ENCODE measurements at regions not wholly inside any gene's neighbourhood (a gene's known extent, or its start where the extent isn't known, plus 50 kb on each side); places are given as distances from the start of the nearest gene placed in this dataset.
A peak's percentile ranks its signal among the peaks of the same experiment; 100 is the strongest.

- no peak for DNase-seq
- Histone ChIP-seq H3K27ac (no peak overlapping the region), H3K4me3 (ENCODE audit: low read depth, low read length) (no peak overlapping the region), H3K36me3 (replicated peaks) (no peaks in the 10 kb centered on the region), H3K27me3 (replicated peaks) (no peaks in the 10 kb centered on the region)
- TF ChIP-seq, protein P1, sequence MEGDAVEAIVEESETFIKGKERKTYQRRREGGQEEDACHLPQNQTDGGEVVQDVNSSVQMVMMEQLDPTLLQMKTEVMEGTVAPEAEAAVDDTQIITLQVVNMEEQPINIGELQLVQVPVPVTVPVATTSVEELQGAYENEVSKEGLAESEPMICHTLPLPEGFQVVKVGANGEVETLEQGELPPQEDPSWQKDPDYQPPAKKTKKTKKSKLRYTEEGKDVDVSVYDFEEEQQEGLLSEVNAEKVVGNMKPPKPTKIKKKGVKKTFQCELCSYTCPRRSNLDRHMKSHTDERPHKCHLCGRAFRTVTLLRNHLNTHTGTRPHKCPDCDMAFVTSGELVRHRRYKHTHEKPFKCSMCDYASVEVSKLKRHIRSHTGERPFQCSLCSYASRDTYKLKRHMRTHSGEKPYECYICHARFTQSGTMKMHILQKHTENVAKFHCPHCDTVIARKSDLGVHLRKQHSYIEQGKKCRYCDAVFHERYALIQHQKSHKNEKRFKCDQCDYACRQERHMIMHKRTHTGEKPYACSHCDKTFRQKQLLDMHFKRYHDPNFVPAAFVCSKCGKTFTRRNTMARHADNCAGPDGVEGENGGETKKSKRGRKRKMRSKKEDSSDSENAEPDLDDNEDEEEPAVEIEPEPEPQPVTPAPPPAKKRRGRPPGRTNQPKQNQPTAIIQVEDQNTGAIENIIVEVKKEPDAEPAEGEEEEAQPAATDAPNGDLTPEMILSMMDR (IDR thresholded peaks at IDR 0.05; ENCODE audit: low read depth, low read length, missing control alignments): no peak
- in situ Hi-C loops (cut with HindIII; ENCODE audit: low pct_ligation_motif_present, low sequenced_read_pairs): no loop called here
Measured at GRCh38 chrX:124502599-124502998, 156.2 kb downstream of the SH2D1A start.

DNA sequence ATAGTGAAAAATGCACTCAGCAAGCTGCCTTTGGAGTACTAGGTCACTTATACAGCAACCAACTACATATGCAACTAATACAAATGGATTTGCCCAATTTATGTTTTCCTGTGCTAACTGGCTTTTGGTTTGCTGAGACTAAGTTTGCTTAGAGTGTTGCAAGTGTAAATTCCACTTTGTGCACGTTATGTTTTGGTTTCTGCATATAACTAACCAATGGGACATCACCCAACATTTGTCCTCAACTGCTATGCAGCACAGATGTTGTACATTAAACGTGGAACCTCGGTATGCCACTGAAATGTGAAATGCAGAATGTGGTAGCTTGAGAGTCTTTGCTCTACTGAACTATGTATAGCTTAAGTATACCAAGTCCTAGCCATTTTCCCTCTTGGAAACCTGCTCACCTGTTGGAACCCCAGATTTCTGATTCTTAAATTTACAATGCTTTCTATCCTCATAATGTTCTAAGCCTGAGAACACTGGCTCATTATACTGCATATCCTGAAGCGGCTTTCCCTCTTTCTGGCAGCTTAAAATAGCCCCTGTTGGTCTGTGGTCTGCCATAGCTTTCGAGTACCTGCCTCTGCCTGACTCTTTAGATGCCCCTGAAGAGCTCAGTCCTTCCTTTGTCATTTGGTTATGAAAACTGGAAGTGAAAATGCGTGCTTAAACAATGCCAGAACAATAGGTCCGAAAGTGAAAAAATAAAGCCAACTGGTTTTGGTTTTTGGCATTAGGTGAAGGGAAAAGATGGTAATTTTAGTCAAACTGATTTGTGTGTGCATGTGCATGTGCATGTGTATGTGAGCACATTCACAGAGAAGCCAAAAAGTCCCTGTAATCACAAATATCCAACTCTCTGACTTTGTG is 158.0 kb downstream of the SH2D1A start:
- no peak overlapping the region for H3K4me3 ChIP-seq (ENCODE audit: low read depth, low read length)
- DNase-seq: no peak
- in situ Hi-C loops (cut with HindIII; ENCODE audit: low pct_ligation_motif_present, low sequenced_read_pairs): no loop called here

GRCh38 chrX:124506066-124506465 is 159.7 kb downstream of the SH2D1A start:
- Histone ChIP-seq H3K27me3 (replicated peaks) (no peaks in the 10 kb centered on the region), H3K36me3 (replicated peaks) (no peaks in the 10 kb centered on the region), H3K4me3 (ENCODE audit: low read depth, low read length) (no peak overlapping the region), H3K27ac (no peak overlapping the region)
- no peak for DNase-seq
- in situ Hi-C loops (cut with HindIII; ENCODE audit: low pct_ligation_motif_present, low sequenced_read_pairs): no loop called here
- TF ChIP-seq, protein P1 (IDR thresholded peaks at IDR 0.05; ENCODE audit: low read depth, low read length, missing control alignments): no peak

More for the DNA sequence above, 158.0 kb downstream of the SH2D1A start:
- Histone ChIP-seq H3K27me3 (replicated peaks) (no peaks in the 10 kb centered on the region), H3K36me3 (replicated peaks) (no peaks in the 10 kb centered on the region), H3K27ac (no peak overlapping the region)
- TF ChIP-seq, protein P1 (IDR thresholded peaks at IDR 0.05; ENCODE audit: low read depth, low read length, missing control alignments): no peak

DNA sequence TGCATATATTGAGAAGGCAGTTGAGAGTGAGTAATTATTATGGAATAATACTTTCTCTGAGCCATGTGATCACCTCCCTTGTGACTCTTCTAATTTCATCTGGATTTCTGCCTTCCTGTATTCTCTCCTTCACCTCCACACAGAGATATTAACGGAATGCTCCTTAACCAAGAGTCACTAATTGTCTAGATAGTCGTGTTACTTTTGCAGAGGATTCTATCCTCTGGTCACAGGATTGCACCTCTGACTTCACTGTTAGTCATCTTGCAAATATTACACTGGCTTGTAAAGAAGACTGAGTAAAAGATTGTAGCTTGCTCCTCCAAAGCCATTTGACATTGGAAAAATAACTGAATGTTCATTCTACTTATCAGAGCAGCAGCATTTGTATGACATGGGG is 160.9 kb downstream of the SH2D1A start:
- DNase-seq: no peak
- no peak overlapping the region for H3K4me3 ChIP-seq (ENCODE audit: low read depth, low read length)
- H3K27ac ChIP-seq: no peak overlapping the region
- no peaks in the 10 kb centered on the region for H3K27me3 ChIP-seq (replicated peaks)
- in situ Hi-C loops (cut with HindIII; ENCODE audit: low pct_ligation_motif_present, low sequenced_read_pairs): no loop called here
- no peaks in the 10 kb centered on the region for H3K36me3 ChIP-seq (replicated peaks)
- TF ChIP-seq, protein P1 (IDR thresholded peaks at IDR 0.05; ENCODE audit: low read depth, low read length, missing control alignments): no peak

- H3K4me3 ChIP-seq (ENCODE audit: low read depth, low read length): no peak overlapping the region
- peak; percentile 22 for DNase-seq
- in situ Hi-C loops (cut with HindIII; ENCODE audit: low pct_ligation_motif_present, low sequenced_read_pairs): no loop called here
- no peak overlapping the region for H3K27ac ChIP-seq
- TF ChIP-seq, protein P1 (IDR thresholded peaks at IDR 0.05; ENCODE audit: low read depth, low read length, missing control alignments): no peak
- no peaks in the 10 kb centered on the region for H3K36me3 ChIP-seq (replicated peaks)
- no peaks in the 10 kb centered on the region for H3K27me3 ChIP-seq (replicated peaks)
Measured at GRCh38 chrX:124518885-124519284, 172.5 kb downstream of the SH2D1A start.

Data from brain microvascular endothelial cell (primary cell).